ENCODE measurements at regions not wholly inside any gene's neighbourhood (a gene's known extent, or its start where the extent isn't known, plus 50 kb on each side); places are given as distances from the start of the nearest gene placed in this dataset.

DNA sequence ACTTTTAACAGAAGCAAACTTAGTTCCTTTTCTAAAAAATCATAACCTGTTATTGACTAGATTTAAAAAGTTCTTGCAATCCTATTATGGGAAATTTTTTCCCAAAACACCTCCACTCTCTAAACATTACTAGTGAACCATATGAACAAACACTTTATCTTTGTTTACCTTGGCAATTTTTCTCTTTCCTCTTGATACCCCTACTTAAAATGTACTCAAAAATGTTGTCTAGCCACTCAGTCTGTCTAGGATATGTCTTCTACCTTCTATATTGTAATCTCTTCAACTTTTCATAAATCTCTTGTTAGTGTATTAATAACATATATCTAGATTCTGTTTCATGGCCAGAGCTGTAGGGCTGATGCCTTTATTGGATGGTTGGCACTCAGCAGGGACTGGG is 630.0 kb upstream of the GRM3 start:
- DNase-seq = no peak
- H3K27me3 Mint-ChIP-seq = no peaks in the 10 kb centered on the region
- no peak overlapping the region for H3K27ac Mint-ChIP-seq
- no peaks in the 10 kb centered on the region for H3K36me3 Mint-ChIP-seq (ENCODE audit: low read depth)
- CTCF ChIA-PET = no interaction called here
- H3K9me3 Mint-ChIP-seq = peaks cover 2% of the 10 kb centered on the region
- H3K4me1 Mint-ChIP-seq = no peaks in the 10 kb centered on the region
- no peak overlapping the region for H3K4me3 Mint-ChIP-seq
- POLR2A ChIA-PET = no interaction called here

GRCh38 chr7:86012971-86013370 is 630.7 kb upstream of the GRM3 start:
- H3K36me3 Mint-ChIP-seq (ENCODE audit: low read depth) = no peaks in the 10 kb centered on the region
- DNase-seq = no peak
- H3K4me1 Mint-ChIP-seq = no peaks in the 10 kb centered on the region
- ChIA-PET CTCF (no interaction called here), POLR2A (no interaction called here)
- H3K9me3 Mint-ChIP-seq = peaks cover 2% of the 10 kb centered on the region
- no peak overlapping the region for H3K4me3 Mint-ChIP-seq
- no peak overlapping the region for H3K27ac Mint-ChIP-seq
- no peaks in the 10 kb centered on the region for H3K27me3 Mint-ChIP-seq

DNA sequence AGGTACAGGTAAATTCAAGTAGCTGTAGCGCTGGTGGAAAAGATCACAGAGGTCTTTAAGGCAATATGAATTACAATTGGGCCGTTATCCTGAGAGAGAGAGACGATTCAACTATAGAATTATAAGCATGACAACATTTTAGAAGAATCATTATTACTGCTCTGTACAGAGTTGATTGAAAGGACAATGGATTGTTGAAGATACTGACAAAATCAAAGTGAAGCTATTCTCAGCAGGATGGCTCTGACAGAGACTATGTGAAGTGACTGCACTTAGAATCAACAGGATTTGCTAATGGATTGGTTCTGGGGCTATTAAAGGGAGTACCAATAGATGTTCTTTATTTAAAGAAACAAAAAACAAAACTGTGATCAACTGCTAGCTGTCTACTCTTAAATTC is 634.8 kb upstream of the GRM3 start:
- Mint-ChIP-seq H3K27me3 (no peaks in the 10 kb centered on the region), H3K4me1 (no peaks in the 10 kb centered on the region), H3K27ac (no peak overlapping the region), H3K36me3 (ENCODE audit: low read depth) (no peaks in the 10 kb centered on the region), H3K4me3 (no peak overlapping the region), H3K9me3 (peaks cover 5% of the 10 kb centered on the region)
- ChIA-PET CTCF (no interaction called here), POLR2A (no interaction called here)
- DNase-seq = no peak

- Mint-ChIP-seq H3K4me1 (no peaks in the 10 kb centered on the region), H3K4me3 (no peak overlapping the region), H3K27me3 (no peaks in the 10 kb centered on the region), H3K27ac (no peak overlapping the region), H3K9me3 (peaks cover 11% of the 10 kb centered on the region), H3K36me3 (ENCODE audit: low read depth) (no peaks in the 10 kb centered on the region)
- no peak for DNase-seq
- POLR2A ChIA-PET = no interaction called here
- CTCF ChIA-PET = no interaction called here
Measured at GRCh38 chr7:86006909-86007308, 636.8 kb upstream of the GRM3 start.

- H3K4me3 Mint-ChIP-seq = no peak overlapping the region
- ChIA-PET CTCF (no interaction called here), POLR2A (no interaction called here)
- no peak overlapping the region for H3K27ac Mint-ChIP-seq
- peaks cover 20% of the 10 kb centered on the region for H3K9me3 Mint-ChIP-seq
- H3K36me3 Mint-ChIP-seq (ENCODE audit: low read depth) = no peaks in the 10 kb centered on the region
- no peak for DNase-seq
- no peaks in the 10 kb centered on the region for H3K27me3 Mint-ChIP-seq
- no peaks in the 10 kb centered on the region for H3K4me1 Mint-ChIP-seq
Measured at GRCh38 chr7:86002858-86003257, 640.9 kb upstream of the GRM3 start.

DNA sequence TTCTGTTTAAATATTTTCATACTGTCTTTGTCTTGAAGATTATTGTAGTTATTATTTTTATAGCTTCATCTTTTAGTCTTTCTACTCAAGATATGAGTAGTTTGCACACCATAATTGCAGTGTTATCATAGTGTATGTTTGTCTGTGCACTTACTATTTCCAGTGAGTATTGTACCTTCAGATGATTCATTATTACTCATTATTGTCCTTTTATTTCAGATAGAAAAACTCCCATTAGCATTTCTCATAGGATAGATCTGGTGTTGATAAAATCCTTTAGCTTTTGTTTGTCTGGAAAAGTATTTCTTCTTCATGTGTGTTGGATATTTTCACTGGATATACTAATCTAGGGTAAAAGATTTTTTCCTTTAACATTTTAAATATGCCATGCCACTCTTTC is 646.2 kb upstream of the GRM3 start:
- no peak overlapping the region for H3K27ac Mint-ChIP-seq
- H3K9me3 Mint-ChIP-seq = peaks cover 18% of the 10 kb centered on the region
- CTCF ChIA-PET = no interaction called here
- H3K36me3 Mint-ChIP-seq (ENCODE audit: low read depth) = no peaks in the 10 kb centered on the region
- H3K4me3 Mint-ChIP-seq = no peak overlapping the region
- no peaks in the 10 kb centered on the region for H3K4me1 Mint-ChIP-seq
- DNase-seq = no peak
- POLR2A ChIA-PET = no interaction called here
- no peaks in the 10 kb centered on the region for H3K27me3 Mint-ChIP-seq

GRCh38 chr7:85995101-85995500 is 648.6 kb upstream of the GRM3 start:
- Mint-ChIP-seq H3K4me3 (no peak overlapping the region), H3K27ac (no peak overlapping the region), H3K36me3 (ENCODE audit: low read depth) (no peaks in the 10 kb centered on the region), H3K9me3 (peaks cover 10% of the 10 kb centered on the region), H3K4me1 (no peaks in the 10 kb centered on the region), H3K27me3 (no peaks in the 10 kb centered on the region)
- ChIA-PET POLR2A (no interaction called here), CTCF (no interaction called here)
- DNase-seq = no peak

GRCh38 chr7:85980740-85981139 is 663.0 kb upstream of the GRM3 start:
- ChIA-PET CTCF (interaction anchor here (0.6 kb wide), 1 partner anchor 36 kb away, joined by 3 read pairs; no protein-coding TSS in a partner anchor), POLR2A (no interaction called here)
- H3K27me3 Mint-ChIP-seq = no peaks in the 10 kb centered on the region
- H3K4me1 Mint-ChIP-seq = no peaks in the 10 kb centered on the region
- DNase-seq = no peak
- H3K9me3 Mint-ChIP-seq = peaks cover 4% of the 10 kb centered on the region
- H3K27ac Mint-ChIP-seq = no peak overlapping the region
- no peak overlapping the region for H3K4me3 Mint-ChIP-seq
- no peaks in the 10 kb centered on the region for H3K36me3 Mint-ChIP-seq (ENCODE audit: low read depth)

GRCh38 chr7:85974176-85974575 is 669.5 kb upstream of the GRM3 start:
- DNase-seq = no peak
- Mint-ChIP-seq H3K27ac (no peak overlapping the region), H3K27me3 (no peaks in the 10 kb centered on the region), H3K4me1 (no peaks in the 10 kb centered on the region), H3K36me3 (ENCODE audit: low read depth) (no peaks in the 10 kb centered on the region), H3K4me3 (no peak overlapping the region), H3K9me3 (peaks cover 4% of the 10 kb centered on the region)
- CTCF ChIA-PET = no interaction called here
- POLR2A ChIA-PET = no interaction called here

- no peak overlapping the region for H3K27ac Mint-ChIP-seq
- ChIA-PET CTCF (interaction anchor here (0.6 kb wide), 1 partner anchor 575 kb away, joined by 3 read pairs; no protein-coding TSS in a partner anchor), POLR2A (no interaction called here)
- no peaks in the 10 kb centered on the region for H3K36me3 Mint-ChIP-seq (ENCODE audit: low read depth)
- H3K27me3 Mint-ChIP-seq = no peaks in the 10 kb centered on the region
- DNase-seq = no peak
- no peak overlapping the region for H3K4me3 Mint-ChIP-seq
- no peaks in the 10 kb centered on the region for H3K4me1 Mint-ChIP-seq
- H3K9me3 Mint-ChIP-seq = no peaks in the 10 kb centered on the region
Measured at GRCh38 chr7:85972504-85973141, 671.1 kb upstream of the GRM3 start.

GRCh38 chr7:85954961-85955360 is 688.7 kb upstream of the GRM3 start:
- no peaks in the 10 kb centered on the region for H3K4me1 Mint-ChIP-seq
- no peak overlapping the region for H3K27ac Mint-ChIP-seq
- H3K9me3 Mint-ChIP-seq = peaks cover 6% of the 10 kb centered on the region
- POLR2A ChIA-PET = no interaction called here
- H3K4me3 Mint-ChIP-seq = no peak overlapping the region
- CTCF ChIA-PET = no interaction called here
- no peaks in the 10 kb centered on the region for H3K27me3 Mint-ChIP-seq
- DNase-seq = no peak
- no peaks in the 10 kb centered on the region for H3K36me3 Mint-ChIP-seq (ENCODE audit: low read depth)

GRCh38 chr7:85950871-85951270 is 692.8 kb upstream of the GRM3 start:
- no peak overlapping the region for H3K4me3 Mint-ChIP-seq
- H3K27me3 Mint-ChIP-seq = no peaks in the 10 kb centered on the region
- POLR2A ChIA-PET = no interaction called here
- H3K36me3 Mint-ChIP-seq (ENCODE audit: low read depth) = no peaks in the 10 kb centered on the region
- DNase-seq = no peak
- CTCF ChIA-PET = no interaction called here
- H3K4me1 Mint-ChIP-seq = no peaks in the 10 kb centered on the region
- no peak overlapping the region for H3K27ac Mint-ChIP-seq
- H3K9me3 Mint-ChIP-seq = peaks cover 22% of the 10 kb centered on the region

DNA sequence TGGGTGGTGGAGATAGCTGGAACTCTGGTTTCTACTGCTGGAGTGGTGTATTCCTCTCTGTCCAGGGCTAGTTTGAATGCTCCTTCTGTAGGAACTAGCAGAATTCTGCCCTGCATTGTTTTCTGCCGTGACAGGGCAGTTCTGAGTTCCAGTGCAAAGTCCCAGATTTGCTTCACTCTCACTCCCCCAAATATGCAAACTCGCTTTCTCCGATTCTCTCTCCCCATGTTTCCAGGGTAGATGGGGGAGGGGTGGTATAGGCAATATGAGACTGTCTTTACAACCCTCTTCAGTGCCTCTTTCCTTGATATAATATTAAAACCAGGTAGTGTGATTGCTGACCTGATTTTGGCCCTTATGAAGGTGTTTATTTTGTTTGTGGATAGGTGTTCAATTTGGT is 693.3 kb upstream of the GRM3 start:
- Mint-ChIP-seq H3K27me3 (no peaks in the 10 kb centered on the region), H3K4me3 (no peak overlapping the region), H3K36me3 (ENCODE audit: low read depth) (no peaks in the 10 kb centered on the region), H3K4me1 (no peaks in the 10 kb centered on the region), H3K9me3 (peaks cover 22% of the 10 kb centered on the region), H3K27ac (no peak overlapping the region)
- ChIA-PET CTCF (no interaction called here), POLR2A (no interaction called here)
- no peak for DNase-seq

GRCh38 chr7:85947767-85948166 is 695.9 kb upstream of the GRM3 start:
- Mint-ChIP-seq H3K27ac (no peak overlapping the region), H3K27me3 (no peaks in the 10 kb centered on the region), H3K4me1 (no peaks in the 10 kb centered on the region), H3K9me3 (peaks cover 22% of the 10 kb centered on the region), H3K36me3 (ENCODE audit: low read depth) (no peaks in the 10 kb centered on the region), H3K4me3 (no peak overlapping the region)
- no peak for DNase-seq
- ChIA-PET CTCF (no interaction called here), POLR2A (no interaction called here)

Data from activated CD4-positive, alpha-beta T cell treated with anti-CD3 and anti-CD28 coated beads, Interleukin-2, amount 10 ng/mL, durations not matched to agents 7 days and 5 days (primary cell).